ENCODE measurements at regions not wholly inside any gene's neighbourhood (a gene's known extent, or its start where the extent isn't known, plus 50 kb on each side); places are given as distances from the start of the nearest gene placed in this dataset.
"Not testable (repeated sequence)": the region's sequence is repeated elsewhere in the genome, so short reads cannot be mapped to it uniquely, and the experiment has no call there.

DNA sequence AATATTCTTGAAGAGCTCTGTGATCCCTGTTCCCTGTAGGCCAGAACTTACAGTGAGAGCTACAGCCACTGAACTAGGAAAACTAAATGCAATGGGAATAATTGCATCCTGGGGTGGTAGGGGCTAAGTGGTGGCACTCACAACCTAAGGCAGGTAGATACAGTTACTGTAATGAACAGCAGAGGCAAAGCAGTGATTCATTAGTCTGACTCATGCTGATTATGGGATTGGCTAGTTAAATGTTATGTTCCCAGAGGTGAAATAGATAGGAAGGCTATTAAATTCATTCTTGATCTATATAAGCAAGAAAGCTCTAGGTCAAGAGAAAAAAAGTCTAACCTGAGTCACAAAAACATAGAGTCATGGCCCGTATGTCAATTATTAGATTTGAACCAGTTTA is 173.1 kb upstream of the MALRD1 start:
- DNase-seq (ENCODE audit: low spot score) = no peak

DNA sequence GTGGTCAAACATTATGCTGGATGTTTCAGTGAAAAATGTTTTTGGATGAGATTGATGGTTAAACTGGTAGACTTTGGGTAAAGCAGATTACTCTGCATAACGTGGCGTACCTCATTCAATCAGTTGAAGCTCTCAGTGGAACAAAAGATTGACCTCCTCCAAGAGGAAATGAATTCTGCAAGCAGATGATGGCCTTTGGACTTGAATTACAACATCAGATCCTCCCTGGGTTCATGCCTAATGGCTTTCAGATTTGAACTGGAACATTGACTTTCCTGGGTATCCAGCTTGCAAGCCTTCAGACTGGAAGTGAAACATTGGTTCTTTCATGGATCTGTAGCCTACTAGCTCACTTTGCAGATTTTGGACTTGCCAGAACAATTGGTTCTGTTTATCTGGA is 169.3 kb upstream of the MALRD1 start:
- DNase-seq (ENCODE audit: low spot score) = no peak

DNA sequence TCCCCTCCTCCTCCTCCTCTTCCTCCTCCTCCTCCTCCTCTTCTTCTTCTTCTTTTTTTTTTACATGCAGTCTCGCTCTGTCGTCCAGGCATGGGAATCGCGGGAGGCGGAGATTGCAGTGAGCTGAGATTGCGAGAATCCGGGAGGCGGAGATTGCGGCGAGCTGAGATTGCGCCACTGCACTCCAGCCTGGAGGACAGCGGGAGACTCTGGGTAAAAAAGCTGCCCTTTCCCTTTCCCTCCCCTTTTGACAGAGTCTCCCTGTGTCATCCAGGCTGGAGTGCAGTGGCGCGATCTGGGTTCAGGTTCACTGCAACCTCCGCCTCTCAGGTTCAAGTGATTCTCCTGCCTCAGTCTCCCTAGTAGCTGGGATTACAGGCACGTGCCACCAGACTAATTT is 168.1 kb upstream of the MALRD1 start:
- DNase-seq (ENCODE audit: low spot score) = no peak

DNA sequence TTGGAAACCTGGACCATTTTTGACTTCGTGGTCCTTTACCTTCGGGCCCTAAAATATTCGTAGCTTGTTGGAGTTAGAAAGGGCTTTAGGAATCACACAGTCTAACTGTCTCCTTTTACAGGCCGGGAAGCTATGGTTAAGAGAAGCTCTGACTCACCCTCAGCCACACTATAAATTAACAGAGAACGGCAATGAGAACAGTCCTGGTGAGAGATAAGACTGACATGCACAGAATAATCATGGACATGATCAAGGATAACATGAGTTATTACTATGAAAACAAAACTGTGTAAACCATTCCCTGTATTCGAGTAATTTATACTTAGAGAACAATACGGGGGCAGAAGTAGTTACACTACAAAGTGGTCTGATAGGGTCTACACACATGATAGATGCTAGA is 162.5 kb upstream of the MALRD1 start:
- no peak for DNase-seq (ENCODE audit: low spot score)

DNA sequence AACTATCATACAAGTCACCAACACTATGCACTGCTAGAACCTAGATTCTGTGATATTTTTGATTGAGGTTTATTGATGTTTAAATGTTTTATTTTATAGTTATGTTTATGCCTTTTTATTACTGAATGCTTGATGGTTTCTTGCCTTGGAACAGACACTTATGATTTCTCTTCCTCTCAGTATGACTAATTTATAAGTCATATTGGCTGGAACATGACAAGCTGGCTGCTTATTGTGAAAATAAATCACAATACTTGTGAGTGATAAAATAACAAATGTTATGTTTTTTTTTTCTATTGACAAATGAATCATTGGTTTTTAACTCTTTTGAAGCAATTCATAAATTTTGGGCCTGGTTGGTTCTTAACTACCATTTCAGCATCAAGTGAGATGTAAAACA is 142.0 kb upstream of the MALRD1 start:
- no peak for DNase-seq (ENCODE audit: low spot score)

DNA sequence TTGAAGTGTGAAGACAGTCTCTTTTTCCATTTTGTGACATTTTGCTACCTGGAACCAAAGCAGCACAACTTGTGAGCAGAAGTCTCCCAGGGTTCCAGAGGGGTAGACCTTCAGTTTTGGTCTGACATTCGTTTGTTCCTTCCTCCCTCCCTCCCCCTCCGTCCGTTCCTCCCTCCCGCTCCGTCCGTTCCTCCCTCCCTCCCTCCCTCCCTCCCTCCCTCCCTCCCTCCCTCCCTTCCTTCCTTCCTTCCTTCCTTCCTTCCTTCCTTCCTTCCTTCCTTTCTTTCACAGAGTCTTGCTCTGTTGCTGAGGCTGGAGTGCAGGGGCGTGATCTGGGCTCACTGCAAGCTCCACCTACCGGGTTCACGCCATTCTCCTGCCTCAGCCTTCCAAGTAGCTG is 131.2 kb upstream of the MALRD1 start:
- not testable (repeated sequence) for DNase-seq (ENCODE audit: low spot score)

DNA sequence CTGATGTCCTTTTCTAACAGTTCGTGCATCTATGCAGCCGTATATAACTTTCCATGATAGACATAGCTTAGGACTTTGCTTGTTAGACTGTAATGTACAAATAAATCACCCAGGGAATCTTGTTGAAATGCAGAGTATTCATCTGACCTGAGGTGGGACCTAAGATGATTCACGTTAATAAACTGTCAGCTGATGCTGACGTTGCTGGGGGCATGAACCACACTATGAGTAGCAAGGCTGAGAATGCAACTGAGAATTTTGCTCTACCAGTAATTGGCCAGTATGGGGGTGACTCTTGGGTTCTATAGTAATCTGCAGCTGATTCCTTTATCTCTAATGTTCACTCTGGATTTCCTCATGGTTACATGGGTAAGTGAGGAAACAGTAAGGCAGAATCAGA is 130.1 kb upstream of the MALRD1 start:
- DNase-seq (ENCODE audit: low spot score) = no peak

DNA sequence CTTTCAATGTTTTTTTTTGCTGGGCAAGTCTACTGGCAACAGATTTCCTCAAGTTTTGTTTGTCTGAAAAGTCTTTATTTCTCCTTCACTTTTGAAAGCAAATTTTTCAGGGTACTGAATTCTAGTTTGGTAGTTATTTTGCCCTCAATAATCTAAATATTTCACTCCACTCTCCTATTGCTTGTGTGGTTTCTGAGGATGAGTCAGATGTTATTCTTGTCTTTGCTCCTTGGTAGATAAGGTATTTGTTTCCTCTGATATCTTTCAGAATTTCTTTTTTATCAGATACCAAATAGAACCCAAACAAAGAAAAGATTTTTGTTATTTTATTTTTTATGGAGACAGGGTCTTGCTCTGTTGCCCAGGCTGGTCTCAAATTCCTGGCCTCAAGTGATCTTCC is 99.2 kb upstream of the MALRD1 start:
- DNase-seq (ENCODE audit: low spot score) = no peak

DNA sequence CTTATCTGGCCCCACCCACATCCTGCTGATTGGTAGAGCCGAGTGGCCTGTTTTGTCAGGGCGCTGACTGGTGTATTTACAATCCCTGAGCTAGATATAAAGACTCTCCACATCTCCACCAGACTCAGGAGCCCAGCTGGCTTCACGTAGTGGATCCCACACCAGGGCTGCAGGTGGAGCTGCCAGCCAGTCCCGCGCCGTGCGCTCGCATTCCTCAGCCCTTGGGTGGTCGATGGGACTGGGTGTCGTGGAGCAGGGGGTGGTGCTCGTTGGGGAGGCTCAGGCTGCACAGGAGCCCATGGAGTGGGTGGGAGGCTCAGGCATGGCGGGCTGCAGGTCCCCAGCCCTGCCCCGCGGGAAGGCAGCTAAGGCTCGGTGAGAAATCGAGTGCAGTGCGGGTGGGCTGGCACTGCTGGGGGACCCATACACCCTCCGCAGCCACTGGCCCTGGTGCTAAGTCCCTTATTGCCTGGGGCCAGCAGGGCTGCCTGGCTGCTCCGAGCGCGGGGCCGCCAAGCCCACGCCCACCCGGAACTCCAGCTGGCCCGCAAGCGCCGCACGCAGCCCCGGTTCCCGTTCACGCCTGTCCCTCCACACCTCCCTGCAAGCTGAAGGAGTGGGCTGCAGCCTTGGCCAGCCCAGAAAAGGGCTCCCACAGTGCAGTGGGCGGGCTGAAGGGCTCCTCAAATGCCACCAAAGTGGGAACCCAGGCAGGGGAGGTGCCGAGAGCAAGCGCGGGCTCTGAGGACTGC is 97.4 kb upstream of the MALRD1 start:
- not testable (repeated sequence) for DNase-seq (ENCODE audit: low spot score)

DNA sequence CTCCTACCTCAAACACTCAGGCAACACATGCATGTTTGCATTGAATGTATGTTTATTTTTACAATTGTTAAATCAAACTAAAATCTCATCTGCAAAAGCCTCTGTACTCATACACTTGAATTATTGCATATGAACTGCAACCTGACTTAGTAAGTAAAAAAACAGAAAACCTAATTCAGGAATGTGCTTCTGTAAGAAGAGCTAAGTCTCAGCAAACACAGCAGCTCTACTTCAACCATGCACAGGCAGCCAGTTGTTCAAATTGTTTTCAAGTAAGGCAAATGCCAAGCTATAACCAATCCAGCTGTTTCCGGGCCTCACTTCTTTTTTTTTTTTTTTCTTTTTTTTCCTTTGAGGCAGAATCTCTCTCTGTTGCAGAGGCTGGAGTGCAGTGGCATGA is 93.5 kb upstream of the MALRD1 start:
- no peak for DNase-seq (ENCODE audit: low spot score)

DNA sequence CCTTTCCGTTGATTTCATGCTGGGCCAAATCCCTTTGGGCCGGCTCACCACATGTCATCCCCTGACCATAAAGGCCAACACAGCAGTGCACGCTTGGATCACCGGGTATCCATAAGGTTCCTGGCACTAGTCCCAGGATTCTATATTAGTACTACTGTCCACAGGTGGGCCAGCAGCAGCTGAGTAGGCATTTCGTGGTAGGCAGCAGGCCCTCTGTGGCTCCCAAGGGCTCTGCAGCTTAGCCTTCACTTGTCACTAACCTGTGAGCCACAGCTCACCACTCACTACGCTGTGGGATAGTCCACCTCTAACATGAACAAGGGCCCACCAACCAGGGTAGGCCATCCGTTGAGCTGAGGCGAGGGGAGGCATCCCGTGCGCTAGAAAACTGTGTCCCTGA is 89.2 kb upstream of the MALRD1 start:
- DNase-seq (ENCODE audit: low spot score) = no peak

DNA sequence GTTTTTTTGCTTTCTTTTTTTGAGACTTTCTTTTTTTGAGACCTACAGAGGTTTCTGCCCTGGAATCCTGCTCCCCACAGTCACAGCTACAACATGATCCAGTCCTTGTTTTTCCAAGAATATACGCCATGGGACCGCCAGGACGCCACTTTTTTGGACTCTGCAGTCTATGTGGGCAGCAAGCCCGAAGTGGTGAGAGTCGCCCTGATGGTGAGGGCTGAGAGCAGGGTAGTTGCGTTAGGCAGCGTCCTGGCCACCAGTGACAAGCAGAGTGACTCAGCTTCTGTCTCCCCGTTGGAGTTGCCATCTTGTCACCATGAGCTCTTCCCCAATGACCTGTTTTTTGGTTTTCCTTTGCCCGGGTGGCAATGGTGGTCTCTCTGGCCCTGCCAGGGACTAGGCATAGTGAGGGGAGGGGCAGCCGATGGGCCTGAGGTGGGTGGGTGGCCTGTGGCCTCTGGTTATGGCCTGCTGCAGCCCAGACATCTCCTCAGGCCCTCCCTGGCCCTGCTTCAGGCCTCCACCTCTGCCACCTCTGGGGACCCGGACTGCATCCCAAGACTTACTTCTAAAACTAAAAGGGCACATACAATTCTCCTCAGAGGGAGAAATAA is 88.0 kb upstream of the MALRD1 start:
- no peak for DNase-seq (ENCODE audit: low spot score)

DNA sequence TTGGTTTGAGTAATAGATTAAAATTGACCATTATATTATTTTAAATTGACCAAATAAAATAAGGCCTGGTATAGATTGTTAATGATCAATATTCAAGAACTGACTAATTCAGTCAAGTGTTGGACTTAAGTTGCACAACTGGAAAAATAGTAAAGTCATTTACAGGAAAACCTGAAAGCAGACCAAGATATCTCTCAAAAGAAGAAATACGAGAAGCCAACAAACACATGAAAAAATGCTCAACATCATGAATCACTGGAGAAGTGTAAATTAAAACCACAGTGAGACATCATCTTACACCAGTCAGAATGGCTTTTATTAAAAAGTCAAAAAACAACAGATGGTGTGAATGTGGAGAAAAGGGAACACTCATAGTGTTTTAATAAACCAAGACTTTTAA is 80.4 kb upstream of the MALRD1 start:
- no peak for DNase-seq (ENCODE audit: low spot score)

DNA sequence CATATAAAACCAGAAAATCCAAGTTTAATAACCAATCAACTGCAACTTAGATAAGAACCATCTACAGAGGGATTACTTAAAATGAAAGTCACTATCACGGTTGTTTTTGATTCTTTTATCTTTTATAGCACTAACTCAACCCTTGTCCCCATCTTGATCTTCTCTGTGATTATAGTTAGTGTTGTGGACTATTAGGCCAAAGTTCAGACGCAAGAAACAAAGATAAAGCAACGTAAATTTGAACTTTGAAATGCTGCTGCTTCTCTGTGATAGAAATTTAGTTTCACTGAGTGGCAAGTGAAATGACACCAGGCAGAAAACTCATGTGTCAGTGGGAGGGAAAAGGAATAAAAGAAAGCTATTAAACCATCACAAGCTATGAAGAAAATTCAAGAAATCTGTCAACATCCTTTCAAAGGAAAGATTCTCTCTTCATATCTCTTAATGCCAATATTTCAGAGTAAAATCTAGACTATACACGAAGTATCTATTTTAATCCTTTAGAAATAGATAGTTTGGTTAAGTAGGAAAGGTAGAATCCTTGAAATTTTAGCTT is 71.8 kb upstream of the MALRD1 start:
- DNase-seq (ENCODE audit: low spot score) = no peak

DNA sequence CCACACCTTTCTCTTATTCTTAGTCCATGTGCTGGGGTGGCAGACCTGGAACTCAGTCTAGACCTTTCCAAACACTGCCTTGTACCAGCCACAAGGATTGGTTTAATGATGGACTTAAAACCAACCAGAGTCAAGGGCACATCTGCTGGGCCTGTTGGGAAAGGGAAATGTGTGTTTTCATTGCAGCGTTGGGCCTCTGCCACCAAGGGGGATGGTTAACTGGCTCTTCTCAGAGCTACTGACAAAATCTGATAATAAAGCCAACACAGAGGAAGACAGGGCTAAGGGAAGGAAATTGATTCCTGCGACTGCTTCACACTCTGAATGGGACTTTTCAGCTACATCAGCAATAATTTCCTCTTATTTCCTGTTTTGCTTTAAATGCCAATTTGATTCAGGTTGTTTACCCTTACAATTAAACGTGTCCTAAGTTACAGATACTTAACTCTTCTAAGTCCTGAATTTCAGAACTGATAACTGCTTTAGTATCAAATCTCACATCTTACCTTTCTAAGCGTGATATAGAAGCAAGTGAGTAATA is 68.4 kb upstream of the MALRD1 start:
- DNase-seq (ENCODE audit: low spot score) = no peak

DNA sequence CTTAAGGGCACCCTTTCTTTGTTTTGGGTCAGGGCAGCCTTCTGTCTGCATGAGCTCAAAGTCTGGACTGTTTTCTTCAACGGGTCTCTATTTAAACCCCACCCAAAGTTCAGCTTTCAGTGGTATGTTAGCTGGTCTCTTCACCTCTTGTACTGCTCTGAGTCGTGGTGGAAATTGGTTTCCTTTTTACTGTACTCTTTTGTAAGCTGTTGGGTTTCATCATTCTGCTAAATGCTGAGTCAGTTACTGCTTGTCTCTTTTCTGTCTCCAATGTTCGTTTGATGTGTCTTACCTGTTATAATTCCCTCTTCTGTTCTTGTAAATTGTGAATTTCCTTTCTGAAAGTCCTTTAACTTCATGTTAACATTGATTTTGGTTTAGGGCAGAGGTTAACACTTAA is 64.1 kb upstream of the MALRD1 start:
- no peak for DNase-seq (ENCODE audit: low spot score)

DNA sequence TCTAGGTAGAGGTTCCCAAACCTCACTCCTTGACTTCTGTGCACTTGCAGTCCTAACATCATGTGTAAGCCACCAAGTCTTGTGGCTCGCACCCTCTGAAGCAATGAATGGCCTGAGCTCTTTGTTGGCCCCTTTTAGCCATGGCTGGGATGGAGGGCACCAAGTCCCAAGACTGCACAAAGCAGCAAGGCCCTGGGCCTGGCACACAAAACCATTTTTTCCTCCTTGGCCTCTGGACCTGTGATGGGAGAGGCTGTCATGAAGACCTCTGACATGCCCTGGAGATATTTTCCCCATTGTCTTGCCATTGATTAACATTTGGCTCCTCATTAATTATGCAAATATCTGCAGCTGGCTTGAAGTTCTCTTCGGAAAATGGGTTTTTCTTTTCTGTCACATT is 60.3 kb upstream of the MALRD1 start:
- DNase-seq (ENCODE audit: low spot score) = no peak
